ENCODE measurements at regions not wholly inside any gene's neighbourhood (a gene's known extent, or its start where the extent isn't known, plus 50 kb on each side); places are given as distances from the start of the nearest gene placed in this dataset.

- TF ChIP-seq EZH2 (IDR thresholded peaks at IDR 0.05): no peak
- TF ChIP-seq POLR2AphosphoS5 (IDR thresholded peaks at IDR 0.05; ENCODE audit: borderline replicate concordance, low read depth, low read length): no peak
- no peak for TF ChIP-seq FOXP2 (optimal IDR thresholded peaks at IDR 0.05; ENCODE audit: control extremely low read depth, extremely low read length, insufficient read depth)
These were observed 533.7 kb downstream of the LIG4 start for GRCh38 chr13:107681600-107681999.

All from SK-N-MC (cell line).